ENCODE measurements at regions not wholly inside any gene's neighbourhood (a gene's known extent, or its start where the extent isn't known, plus 50 kb on each side); places are given as distances from the start of the nearest gene placed in this dataset.
"Not testable (repeated sequence)": the region's sequence is repeated elsewhere in the genome, so short reads cannot be mapped to it uniquely, and the experiment has no call there.

DNA sequence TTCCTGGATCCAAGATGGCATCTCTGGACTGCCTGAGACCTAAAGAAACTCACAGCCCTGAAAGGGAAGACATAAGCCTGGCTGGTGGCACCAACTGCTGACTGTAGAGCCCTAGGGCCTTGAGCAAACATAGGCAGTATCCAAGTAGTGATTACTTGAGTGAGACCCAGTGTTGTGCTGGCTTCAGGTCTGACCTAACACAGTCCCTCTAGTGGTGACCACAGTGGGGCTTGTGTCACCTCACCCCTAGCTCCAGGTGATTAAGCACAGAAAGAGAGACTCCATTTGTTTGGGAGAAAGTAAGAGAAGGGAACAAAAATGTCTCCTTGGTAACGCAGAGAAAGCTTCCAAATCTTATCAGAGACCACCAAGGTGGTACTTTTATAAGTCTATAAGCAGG, 496.3 kb upstream of the HTR2C start:
- no peak for DNase-seq (ENCODE audit: low spot score)

DNA sequence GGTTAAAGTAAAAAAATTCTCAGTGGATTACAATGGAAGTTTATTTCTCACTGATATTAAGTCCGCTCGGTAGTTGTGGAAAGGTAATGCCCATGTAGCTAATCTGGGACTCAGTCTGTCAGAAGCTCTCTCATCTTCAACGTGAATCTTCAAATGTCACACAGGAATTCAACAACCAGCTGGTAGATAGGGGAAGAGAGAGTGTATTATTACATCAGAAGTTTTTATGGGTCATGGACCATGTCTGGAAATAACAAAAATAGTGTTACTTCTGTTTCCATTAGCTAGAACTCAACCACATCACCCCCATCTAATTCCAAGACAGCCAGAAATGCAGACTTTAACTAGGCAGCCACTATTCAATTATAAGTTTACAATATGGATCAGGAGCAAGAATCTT, 506.1 kb upstream of the HTR2C start:
- DNase-seq (ENCODE audit: low spot score) = no peak

DNA sequence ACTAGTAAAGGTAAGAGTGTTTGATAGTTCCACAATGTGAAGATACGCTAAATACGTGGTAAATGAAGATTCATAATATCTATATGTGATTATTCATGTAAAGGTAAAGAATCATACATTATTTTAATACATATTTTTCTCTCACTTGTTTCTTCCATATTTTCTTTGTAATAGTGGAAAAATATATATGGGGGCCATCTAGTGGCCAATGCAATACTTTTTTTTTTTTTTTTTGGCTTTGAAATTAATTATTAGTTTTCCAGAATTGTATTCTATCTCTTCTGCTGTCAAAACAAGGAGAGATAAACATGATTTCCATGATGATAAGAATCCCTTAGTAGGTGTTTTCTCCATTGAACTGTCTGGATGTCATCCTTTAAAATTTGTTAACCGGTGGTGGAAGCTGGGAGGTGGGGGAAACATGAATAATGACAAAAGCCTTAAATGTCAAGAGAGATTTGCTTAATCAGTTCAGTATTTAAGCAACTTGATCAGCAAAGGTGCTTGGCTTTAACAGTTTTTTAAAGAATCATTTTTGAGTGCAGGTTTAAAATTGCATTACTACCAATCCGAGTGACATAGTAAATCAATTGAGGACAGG, 508.7 kb upstream of the HTR2C start:
- DNase-seq (ENCODE audit: low spot score) = no peak

DNA sequence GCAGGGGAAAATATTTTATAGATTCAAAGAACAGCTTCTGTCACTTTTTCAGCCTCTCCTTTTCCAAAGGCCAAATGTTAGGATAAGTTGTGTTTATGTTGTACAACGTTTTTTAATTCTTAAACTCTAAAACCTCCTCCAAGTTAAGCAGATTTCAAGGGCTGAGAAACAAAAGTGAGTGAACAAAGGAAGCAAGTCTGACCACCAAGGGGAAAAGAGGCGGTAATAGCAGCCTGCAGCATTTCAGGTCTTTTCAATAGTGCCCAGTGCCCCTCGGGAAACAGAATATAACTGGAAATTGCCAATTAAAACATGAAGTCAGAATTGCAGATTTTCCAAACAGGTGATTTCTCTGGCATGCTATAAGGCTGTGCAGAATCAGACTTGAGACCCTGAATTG, 510.0 kb upstream of the HTR2C start:
- no peak for DNase-seq (ENCODE audit: low spot score)

DNA sequence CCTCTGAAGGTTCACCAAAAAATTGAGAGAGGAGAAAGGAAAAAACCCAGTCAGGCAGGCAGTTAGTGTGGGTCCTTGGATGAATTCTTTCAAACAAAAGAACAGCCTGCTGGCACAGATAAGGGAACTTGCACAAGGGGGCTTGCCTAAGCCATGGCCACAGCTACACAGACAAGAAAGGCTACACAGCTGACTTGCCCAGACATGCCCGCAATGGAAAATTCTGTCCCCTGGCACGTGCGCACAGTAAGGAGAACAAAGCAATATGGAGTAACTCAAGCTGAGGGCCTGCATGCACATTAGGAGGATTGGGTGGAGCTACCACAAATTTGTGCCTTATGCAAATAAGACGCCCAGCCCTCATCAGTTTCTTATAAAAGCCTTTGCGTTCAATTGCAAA, 512.5 kb upstream of the HTR2C start:
- DNase-seq (ENCODE audit: low spot score) = no peak

DNA sequence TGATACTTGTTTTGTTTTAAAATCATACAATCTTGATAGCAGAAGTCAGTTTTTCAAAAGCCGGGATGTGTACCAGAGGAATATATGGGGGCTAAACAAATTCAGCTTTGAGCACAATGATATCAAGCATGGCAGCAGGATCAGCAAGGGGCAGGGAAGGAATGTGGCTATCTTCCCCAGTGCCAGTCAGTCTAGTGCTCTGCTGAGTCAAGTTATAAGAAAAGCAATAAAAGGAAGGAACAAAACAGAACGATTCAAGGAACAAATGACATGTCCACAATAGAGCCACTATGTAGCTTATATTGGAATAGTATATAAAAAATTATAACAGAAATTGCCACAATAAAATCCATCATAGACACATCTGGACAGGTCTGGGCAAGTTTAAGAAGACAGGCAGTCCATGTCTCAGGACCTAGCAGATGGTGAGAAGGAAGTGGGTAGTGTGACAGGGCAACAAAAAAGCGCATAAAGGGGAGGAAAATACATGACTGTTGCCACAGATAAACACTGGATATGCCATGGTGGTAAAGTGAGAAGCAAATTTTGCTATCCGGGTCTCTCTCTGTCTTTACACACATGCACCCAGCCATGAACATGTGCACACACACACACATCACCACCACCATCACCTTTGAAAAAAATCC, 518.2 kb upstream of the HTR2C start:
- DNase-seq (ENCODE audit: low spot score) = no peak

DNA sequence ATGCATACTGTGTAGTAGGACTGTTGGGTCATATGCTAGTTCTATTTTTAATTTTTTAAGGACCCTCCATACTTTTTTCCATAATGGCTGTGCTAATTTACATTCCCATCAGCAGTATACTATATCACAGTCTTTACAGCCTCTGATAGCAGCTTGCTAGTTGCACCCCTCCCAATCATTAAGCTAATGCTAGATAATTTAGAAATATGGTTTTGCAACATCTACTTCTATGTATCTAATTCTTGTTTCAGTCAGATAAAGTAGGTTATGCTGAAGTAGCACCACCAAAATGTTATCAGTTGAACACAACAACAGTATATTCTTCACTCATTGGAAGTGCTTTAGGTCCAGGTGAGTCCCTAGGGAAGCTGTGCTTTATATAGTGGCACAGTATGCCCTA, 522.7 kb upstream of the HTR2C start:
- DNase-seq (ENCODE audit: low spot score) = no peak

DNA sequence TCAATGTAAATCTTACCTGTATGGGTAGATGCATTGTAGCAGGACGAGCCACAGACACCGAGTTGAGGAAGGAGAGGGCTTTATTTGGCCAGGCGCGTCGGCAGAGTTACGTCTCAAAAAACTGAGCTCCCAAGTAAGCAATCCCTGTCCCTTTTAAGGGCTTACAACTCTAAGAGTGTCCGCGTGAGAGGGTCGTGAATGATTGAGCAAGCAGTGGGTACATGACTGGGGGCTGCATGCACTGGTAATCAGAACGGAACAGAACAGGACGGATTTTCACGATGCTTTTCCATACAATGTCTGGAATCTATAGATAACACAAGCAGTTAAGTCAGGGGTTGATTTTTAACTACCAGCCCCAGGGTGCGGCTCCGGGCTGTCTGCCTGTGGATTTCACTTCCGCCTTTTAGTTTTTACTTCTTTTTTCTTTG, 524.9 kb upstream of the HTR2C start:
- DNase-seq (ENCODE audit: low spot score) = no peak

DNA sequence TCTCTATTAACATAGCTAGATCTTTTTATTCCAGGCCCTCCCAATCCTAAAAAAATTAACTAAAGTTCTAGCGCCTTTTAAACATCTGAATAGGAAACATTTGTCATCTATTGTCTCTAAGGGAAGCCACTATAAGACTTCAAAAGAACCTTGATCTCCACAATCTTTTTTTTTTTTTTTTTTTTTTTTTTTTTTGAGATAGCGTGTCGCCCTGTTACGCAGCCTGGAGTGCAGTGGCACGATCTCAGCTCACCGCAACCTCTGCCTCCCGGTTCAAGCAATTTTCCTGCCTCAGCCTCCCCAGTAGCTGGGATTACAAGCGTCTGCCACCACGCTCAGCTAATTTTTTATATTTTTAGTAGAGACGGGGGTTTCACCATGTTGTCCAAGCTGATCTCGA, 526.5 kb upstream of the HTR2C start:
- DNase-seq (ENCODE audit: low spot score) = not testable (repeated sequence)

DNA sequence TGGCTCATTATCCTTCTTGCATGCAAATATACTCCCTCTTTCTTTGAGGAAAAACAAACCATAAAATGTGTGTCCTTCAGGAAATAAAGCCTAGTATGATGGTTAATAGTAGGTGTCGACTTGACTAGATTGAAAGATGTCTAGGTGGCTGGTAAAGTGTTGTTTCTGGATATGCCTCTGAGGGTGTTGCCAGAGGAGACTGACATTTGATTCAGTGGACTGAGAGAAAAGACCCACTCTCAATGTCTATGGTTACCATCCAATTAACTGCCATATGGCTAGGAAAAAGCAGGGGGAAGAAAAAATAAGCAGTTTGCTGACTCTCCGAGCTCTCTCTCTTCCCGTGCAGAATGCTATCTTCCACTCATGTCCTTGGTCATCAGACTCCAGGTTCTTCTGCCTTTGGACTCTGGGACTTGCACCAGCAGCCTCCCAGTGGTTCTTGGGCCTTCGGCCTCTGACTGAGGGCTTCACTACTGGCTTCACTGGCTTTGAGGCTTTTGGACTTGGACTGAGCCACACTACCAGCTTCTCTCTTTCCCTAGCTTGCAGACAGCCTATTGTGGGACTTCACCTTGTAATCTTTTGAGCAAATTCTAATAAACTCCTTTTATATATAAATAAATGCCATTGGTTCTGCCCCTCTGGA, 532.1 kb upstream of the HTR2C start:
- DNase-seq (ENCODE audit: low spot score) = no peak

DNA sequence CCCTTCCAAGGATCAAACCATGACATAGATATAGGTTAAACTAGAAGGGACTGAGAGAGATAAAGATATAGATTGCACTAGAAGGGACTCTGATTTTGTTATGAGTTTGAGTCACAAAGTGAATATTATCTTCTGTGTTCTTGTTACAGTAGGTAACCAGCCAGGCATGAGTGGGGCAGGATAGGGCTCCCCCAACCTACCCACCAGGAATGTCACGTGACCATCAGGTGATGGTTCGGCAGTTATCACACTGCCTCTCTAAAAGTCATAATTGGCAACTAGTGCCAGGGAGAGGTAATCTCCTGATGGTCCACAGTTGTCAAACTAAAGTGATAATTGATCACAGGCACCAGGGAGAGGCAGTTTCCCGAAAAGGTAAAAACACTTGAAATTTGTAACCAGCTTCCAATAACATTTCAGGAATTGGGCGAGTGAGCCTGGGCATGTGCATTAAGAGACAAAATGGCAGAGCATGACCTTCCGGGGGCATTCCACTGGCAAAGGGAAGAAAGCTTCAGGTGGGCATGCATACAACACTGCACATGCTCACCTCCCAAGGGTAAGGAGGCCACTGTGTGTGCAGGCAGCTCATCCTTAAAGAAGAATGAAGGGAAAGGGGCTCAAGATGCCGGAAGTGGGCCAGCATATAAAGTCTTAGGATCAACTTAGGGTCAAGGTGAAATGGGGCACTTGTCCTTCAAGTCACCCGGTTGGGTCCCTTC, 533.6 kb upstream of the HTR2C start:
- DNase-seq (ENCODE audit: low spot score) = no peak

DNA sequence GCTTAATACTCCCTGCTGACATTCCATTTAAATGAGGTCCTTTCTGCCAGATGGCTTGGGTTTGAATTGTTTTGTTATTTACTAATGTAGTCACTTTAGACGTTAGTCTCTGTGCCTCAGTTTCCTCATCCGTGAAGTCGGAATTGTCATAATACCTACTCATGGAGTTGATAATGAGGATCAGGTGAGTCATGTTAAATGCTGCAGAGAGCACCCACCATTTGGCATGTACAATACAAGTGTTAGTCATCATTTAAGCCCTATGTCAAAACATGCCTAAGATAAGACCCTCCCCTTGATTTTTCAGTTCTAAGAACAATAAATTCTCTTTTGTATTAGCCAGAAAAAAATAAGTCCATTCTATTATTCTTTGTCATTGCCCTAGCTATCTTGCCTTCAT, 534.8 kb upstream of the HTR2C start:
- DNase-seq (ENCODE audit: low spot score) = no peak

DNA sequence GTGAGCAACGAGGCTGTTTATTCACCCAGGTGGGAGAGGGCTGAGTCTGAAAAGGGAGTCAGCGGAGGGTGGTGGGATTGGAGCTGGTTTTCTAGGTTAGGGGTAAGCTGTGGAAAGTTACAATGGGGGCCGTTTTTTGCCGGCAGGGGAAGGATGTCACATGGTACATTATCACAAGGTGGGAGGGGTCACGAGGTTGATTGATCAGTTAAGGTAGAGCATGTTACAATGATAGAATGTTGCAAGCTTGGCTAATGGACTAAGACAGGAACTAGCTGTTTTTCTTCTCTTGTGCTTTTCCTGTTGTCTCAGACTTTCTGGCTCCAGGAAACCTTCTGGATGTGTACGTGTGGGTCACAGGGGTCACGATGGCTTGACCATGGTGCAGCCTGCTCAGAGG, 536.3 kb upstream of the HTR2C start:
- DNase-seq (ENCODE audit: low spot score) = no peak

DNA sequence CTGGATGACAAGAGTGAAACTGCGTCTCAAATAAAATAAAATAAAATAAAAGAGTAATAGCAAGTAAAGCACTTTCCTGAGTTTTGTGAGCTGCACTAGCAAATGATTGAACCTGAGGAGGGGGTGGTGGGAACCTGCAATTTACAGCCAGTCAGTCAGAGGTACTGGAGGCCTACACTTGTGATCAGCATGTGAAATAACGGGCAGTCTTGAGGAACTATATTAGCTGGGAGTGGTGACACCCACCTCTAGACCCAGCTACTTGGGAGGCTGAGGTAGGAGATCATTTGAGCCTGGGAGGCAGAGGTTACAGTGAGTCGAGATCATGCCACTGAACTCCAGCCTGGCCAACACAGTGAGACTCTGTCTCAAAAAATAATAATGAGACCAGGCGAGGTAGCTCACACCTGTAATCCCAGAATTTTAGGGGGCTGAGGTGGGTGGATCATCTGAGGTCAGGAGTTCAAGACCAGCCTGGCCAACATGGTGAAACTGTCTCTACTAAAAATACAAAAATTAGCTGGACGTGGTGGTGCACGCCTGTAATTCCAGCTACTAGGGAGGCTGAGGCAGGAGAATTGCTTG, 537.1 kb upstream of the HTR2C start:
- no peak for DNase-seq (ENCODE audit: low spot score)

DNA sequence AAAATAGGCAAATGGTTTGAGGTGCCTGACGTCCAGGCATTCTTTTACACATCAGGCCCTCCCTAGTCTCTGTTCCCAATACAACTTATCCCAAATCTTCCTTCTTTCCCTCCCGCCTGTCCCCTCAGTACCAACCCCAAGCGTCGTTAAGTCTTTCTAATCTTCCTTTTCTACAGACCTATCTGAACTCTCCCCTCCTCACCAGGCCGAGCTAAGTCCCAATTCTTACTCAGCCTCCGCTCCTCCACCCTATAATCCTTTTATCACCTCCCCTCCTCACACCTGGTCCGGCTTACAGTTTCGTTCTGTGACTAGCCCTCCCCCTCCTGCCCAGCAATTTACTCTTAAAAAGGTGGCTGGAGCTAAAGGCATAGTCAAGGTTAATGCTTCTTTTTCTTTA, 542.4 kb upstream of the HTR2C start:
- not testable (repeated sequence) for DNase-seq (ENCODE audit: low spot score)

DNA sequence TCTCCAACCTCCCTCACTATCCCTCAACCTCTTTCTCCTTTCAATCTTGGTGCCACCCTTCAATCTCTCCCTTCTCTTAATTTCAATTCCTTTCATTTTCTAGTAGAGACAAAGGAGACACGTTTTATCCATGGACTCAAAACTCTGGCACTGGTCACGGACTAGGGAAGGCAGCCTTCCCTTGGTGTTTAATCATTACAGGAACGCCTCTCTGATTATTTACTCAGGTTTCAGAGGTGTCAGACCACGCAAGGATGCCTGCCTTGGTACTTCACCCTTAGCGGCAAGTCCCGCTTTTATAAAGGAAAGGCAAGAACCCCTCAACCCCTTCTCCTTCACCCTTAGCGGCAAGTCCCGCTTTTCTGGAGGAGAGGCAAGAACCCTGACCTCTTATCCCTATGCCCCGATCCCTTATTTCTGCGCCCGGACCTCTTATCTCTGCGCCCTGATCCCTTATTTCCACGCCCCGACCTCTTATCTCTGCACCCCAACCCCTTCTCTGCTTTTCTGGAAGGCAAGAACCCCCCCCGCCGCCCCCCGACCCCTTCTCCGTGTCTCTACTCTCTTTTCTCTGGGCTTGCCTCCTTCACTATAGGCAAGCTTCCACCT, 543.1 kb upstream of the HTR2C start:
- not testable (repeated sequence) for DNase-seq (ENCODE audit: low spot score)

DNA sequence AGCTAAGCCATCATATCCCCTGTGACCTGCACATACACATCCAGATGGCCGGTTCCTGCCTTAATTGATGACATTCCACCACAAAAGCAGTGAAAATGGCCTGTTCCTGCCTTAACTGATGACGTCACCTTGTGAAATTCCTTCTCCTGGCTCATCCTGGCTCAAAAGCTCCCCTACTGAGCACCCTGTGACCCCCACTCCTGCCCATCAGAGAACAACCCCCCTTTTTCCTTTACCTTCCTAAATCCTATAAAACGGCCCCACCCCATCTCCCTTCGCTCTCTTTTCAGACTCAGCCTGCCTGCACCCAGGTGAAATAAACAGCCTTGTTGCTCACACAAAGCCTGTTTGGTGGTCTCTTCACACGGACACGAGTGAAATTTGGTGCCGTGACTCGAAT, 543.8 kb upstream of the HTR2C start:
- not testable (repeated sequence) for DNase-seq (ENCODE audit: low spot score)

DNA sequence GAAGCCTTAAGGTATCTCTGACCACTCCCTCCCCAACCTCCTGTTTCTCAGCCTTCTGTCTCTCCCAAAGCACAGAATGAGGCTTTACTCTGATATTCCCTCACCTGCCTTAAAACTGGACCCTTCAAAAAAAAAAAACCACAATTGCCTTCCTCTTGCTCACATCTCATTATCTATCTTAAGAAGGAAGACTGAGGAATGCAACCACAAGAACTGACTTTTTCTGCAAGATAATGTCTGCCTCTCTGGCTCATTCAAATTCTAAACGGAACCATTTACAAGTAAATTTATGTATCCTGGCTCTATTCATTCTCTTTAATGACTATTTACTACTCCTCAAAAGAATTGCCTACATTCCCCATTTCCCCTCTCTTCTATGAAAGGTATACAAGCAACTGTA, 545.5 kb upstream of the HTR2C start:
- no peak for DNase-seq (ENCODE audit: low spot score)

DNA sequence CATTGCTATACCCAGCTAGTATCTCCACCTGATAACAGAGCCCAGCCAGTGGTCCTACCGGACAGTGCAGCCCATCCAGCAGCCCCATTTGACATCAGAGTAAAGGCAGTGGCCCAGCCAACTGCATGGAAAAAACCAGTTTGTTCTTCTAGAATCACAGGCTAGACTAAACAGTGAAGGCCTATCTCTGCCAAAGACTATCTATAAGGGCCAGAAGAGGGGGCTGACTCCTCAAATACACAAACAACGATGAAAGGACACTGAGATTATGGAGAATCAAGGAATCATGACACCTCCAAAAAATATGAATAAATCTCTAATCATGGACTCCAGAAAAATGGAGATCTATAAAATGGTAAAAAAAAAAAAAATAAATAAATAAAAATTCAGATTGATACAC, 546.4 kb upstream of the HTR2C start:
- DNase-seq (ENCODE audit: low spot score) = no peak

DNA sequence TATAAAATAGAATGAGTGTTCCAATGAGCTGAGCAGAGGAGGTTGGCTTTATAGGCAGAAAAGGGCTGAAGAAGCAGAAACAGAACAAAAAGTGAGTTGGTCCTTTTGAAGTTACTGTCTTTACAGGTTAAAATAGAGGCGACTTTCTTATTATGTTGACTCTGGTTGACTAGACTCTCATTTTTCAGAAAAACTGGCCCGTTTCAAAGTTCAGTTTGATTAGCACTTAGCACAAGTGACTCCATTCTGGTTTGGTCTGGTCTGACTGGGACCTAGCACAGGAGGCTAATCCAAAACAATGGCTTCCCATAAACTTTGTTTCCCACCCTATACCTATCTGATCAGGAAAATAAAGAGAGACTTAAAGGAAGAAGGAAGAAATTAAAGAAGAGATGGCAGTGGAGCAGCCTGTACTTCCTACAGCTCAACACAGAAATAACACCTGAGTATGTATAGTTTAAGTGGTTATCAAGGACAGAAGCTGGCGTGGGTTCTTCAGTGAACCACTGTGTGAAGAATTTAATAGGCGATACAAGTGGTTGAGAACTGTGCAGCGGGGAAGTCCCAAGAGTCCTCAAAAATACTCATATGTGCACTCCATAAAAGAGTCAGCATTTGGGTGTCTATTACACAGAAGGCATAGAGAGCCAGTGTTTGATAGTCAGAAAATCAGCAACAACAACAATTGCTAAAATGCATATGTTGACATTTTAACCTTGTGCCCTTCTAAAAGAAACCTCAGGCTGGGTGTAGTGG, 554.8 kb upstream of the HTR2C start:
- no peak for DNase-seq (ENCODE audit: low spot score)

DNA sequence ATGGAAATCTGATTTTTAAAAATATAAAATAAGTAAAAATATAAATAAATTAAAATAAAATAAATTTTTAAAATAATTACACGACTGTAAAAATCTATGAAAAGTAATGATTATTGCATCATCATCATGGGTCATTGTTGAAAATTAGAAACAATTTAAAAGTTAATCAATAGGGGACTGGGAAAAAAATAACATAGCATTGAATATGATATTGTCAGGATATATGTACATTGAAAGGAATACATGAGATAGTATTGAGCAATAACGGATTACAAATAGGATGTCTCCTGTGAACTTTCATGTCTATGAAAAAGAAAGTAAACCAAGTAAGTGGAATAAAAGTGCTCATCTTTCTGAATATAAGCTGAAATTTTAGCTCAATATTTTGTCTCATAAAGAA, 566.8 kb upstream of the HTR2C start:
- no peak for DNase-seq (ENCODE audit: low spot score)

DNA sequence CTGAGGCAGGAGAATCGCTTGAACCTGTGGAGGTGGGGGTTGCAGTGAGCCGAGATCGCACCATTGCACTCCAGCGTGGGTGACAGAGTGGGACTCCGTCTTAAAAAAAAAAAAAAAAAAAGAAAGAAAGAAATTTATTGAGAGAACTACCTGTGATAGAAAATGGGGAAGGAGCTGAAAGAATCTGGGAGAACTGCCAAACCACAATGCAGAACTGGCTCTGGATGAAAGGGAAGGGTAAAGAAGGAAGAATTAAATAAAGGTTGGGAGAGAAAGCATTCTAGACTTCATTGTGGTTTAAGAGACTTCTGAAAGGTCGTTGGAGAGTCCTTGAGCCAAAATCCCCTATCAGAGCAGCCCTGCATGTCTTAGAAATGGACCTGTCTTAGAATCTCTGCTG, 567.9 kb upstream of the HTR2C start:
- no peak for DNase-seq (ENCODE audit: low spot score)
